ENCODE measurements at regions not wholly inside any gene's neighbourhood (a gene's known extent, or its start where the extent isn't known, plus 50 kb on each side); places are given as distances from the start of the nearest gene placed in this dataset.
A peak's percentile ranks its signal among the peaks of the same experiment; 100 is the strongest.
"Not testable (repeated sequence)": the region's sequence is repeated elsewhere in the genome, so short reads cannot be mapped to it uniquely, and the experiment has no call there.

DNA sequence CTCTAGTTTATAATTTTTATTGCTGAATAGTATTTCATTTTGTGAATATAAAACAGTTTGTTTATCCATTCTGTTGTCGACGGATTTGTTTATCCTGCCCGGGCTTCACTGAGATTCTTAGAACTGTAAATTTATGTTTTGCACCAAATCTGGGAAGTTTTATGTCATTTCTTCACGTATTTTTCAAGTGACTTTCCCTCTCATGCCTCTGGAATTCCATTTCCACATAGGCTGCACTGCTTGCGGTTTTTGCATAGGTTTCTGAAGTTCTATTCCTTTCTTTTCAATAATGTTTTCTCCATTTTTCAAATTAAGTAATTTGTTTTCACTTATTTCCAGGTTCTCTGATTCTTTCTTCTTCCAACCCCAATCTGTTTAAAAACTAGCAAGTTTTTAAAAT, 132.4 kb upstream of the ZNF469 start:
- DNase-seq = not testable (repeated sequence)

DNA sequence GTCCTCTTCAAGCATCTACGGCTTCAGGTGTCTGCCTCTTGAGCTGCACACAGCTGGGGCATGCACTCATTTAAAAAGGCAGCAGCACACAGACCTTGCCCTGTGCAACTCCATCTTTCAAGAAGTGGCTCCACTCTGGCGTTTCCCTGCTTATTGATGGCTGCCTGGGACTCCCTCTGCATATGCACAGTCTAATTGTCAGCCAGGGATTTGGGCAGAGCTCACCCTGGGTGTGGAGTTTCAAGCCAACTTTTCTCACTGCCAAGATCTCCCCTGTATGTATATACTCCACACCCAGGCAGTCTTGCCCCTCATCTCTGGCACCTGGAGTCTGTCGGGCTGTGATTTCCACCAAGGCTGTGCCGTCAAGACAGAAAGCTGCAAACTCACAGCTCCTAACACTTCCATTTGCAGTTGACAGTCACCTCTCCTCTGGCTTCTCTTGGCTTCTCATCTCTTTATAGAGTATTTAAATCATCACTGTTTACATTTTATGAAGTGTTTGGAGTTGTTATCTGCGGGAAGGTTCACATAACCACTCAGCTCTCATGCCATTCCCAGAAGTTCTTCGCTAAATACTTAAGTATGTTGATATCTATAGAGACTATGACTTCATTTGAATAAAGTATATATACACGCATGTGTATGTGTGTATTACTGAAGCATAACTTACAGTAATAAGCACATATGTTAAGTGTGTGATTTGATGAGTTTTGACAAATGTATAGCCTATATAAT, 130.5 kb upstream of the ZNF469 start:
- not testable (repeated sequence) for DNase-seq

DNA sequence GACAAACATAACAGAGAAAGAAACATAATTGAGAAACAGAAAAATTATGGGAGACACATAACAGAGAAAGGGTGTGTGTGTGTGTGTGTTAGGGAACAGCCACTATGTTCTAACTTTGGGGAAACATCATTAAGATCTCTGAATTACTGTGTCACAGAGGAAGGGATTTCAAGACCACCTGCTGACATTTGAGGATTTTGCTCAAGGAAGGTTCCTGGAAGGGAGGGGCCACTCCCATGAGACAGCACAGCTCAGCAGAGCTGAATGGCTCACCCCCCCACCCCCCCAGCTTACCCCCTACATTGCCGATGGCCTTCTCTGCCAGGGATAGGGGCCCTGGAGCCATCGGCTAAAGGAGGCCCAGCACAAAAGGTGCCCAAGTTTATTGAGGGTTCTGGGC, 124.6 kb upstream of the ZNF469 start:
- not testable (repeated sequence) for DNase-seq

DNA sequence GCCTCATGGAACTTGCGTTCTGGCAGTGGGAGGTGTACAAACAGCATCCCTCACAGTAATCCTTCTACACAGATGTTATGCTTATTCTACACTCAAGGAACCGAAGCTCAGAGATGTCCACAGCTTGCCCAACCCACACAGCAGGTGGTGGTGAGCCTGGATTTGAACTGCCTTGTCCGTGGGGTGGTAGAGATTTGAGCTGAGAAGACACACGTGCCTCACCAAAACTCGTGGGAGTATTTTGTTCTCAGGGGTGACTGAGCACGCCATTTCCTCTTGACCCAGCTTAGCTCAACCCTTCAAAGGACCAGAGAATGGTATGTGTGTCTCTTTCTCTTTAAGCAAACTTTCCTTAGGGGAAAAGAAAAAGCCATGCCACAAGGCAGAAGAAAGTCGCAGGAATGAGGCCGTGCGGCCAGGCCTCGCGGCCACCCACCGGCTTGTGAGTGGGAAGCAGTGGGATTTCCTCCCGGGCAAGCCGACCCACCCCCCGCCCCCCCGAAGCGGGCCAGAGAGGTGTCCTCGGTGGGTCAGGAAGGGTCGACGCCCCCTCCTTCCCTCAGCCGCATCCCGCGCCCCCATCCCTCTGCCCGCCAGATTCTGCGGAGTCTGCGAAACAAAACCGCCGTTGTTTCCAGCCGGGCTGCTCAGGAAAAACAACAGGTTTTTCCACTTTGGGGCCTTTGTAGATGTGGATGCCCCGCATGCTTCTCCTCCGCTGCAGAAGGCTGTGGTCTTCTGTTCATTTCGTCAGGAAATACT, 123.8 kb upstream of the ZNF469 start:
- DNase-seq = not testable (repeated sequence)

DNA sequence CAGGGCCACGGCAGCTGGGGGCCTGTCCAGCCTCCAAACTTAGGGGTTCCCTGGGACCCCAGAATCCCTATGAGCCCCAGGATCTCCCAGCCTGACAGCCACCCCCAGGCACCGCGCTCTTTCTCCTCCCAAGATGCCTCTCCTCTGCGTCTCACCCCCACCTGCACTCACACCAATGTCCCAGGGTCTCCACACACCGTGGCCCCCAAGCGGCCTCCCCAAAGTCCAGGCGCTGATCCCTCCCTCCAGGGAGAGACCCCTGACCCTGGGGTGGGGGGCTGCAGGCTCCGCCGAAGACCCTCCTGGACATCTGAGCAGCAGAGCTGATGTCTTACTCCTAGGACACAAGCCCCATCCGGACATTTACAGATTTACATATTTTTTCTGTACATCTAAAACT, 123.2 kb upstream of the ZNF469 start:
- DNase-seq = not testable (repeated sequence)

DNA sequence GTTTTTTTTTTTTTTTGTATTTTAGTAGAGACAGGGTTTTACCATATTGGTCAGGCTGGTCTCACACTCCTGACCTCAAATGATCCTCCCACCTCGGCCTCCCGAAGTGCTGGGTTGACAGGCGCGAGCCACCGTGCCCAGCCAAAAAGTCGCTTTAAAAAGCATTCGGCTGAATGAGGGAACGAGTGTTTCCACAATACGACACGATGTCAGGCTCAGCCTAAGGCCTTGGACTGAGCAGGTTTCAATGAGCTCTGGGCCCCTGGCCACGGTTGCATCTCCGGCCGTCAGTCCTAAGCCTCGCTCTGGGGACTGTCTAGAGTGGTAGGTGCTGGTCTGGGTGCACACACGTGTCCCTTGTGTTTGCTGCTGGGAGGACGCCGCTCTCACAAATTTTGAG, 122.6 kb upstream of the ZNF469 start:
- not testable (repeated sequence) for DNase-seq

DNA sequence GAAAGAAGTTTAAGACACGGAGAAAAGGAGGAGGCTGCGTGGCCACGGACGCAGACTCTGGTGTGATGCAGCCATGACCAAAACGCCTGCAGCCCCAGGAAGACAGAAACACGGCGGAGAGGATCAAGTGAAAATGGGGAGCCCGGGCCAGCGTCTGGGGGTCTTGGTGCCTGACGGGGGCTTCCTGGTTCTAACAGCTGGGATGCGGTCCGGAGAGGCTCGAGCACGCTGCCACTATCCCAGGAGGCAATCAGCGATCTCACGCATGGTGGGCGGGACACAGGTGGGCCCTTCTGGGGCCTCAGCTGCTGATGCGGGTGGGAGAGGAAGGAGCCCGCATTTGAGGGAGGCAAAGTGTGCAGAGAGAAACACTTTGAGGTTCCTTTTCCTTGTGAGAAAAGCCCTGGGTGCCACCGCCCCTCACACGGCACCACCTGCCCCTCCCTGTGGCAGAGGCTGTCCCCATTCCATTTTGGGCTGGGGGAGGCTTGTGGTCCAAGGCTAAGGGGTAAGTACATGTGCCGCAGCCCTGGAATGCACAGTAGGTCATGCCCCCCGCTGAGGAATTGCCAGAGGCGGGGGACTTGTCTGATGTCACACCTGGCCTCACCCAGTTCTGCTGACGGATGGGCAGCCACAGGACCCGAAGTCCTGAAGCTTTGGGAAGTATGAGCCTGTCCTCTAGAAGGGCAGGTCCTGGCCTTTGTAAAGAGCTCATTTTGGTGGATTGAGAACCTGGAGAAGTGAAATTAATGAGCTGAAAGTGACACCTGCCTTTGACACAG, 121.7 kb upstream of the ZNF469 start:
- DNase-seq = not testable (repeated sequence)

DNA sequence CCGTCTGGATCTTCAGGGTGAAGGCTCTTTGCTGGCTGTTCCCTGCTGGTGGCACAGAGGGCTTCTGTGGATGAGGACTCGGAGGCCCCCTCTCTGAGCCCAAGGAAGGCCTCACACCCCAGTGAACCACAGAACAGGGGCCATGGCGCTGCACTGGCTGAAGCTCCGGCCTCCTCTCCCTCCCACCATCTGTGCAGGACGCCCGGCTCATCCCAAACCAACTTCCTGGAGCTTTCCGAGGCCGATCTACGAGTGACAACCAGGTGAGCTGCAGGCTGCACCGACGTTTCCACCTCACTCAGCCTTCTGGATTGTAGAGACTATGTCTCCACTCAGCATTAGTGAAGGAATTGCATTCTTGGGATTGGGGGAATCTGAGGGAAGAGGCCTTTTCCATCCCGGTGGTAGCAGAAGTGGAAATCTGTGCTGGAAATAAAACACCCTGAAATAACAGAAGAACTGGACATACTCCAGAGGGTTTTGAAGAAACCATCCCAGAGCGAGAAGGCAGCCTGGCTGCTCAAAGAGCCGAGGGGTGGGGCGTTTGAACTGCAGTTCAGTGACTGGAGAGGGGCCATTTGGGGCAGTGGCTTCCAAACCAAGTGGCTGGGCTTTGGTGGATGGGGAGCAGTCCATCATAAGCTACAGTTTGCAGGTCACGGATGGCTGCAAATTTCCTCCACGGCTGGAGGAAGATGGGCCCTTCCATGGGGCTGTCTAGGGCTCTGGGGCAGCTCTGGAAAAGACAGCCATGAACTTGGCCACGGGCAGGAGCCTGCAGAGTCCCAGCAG, 120.7 kb upstream of the ZNF469 start:
- not testable (repeated sequence) for DNase-seq

DNA sequence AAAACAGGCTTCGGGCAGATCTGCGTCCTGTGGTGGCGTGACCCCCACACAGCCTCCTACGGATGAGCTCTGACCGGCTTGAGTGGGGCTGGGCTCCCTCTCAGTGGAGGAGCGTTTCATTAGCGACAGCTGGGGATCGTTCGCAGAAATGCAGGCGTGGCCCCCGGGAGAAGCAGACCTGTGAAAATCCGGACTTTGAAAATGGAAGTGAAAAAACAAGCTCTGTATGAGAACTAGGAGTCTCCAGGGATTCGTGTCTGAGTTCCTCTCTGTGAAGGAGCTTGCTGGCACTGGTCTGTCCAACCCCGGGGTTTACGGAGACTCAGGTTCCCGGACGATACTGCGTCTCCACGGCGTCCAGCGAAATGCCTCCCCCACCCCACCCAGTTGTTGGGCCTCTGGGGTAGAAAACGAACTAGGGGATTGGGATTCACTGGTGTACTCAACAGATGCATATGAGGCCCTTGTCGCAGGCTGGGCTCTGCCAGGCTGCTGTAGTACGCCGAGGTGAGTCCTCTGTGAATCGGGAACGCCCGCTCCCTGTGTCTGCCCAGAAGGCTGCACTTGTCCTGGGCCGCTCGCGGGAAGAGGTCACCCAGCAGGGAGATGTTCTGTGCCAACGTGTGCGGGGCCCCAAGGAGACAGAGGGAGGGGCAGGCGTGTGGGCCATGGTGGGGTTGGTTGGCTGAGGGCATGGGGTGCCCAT, 119.7 kb upstream of the ZNF469 start:
- not testable (repeated sequence) for DNase-seq

DNA sequence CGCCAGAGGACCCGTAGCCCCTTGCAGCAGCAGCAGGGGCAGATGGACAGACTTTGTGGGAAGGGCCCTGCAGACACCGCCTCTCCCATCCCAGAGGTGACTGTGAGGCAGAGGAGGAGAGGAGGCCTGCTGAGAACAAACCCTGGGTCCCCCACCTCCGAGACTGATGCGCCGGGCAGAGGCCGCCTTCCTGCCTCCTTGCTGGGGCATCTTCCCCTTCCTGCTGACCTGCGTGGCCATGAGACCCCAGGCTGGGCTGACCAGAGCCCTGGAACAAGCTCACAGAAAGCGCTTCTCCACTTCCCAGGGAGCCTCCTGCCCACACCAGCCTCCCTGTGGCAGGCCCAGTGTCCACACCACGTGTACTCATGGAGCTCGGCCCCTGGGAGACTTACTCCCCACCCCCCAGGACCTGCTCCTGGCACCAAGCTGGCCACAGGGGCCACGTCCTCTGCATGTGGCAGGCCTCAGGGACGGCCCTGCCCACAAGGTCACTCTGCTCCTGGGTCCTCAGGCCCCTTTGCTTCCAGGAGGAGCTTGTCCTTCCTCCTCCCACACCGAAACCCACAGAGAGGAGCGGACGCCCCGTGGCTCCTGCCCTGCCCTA, 119.0 kb upstream of the ZNF469 start:
- not testable (repeated sequence) for DNase-seq

DNA sequence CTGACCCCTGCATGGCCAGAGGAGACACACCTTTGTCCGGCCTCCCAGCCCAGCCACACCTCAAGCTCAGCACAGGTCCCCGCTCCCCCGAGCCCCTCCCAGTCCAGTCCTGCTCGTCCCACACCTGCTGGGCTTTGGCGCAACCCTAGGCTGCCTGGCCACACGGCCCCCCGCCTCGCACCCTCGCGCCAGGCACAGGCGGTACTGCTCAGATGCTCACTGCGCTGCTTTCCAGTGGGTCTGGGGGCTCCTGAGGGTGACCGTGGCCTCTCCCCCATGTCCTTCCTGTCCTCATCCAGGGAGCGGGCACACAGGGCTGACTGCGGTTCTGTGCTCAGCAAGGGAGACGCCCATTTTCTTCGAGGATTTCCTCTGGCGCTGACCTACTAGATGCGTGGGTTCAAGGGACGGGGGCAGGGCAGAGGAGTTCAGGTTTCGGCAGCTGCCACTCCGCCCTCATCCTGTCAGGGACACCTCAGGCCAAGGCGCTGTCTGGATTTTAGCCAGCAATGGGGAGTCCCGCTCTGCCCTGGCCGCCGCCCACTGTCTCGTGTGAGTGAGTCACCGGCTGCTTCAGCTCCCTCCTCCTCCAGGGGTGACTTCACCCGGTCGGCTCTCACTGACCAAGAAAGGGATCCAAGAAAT, 118.0 kb upstream of the ZNF469 start:
- no peak for DNase-seq

DNA sequence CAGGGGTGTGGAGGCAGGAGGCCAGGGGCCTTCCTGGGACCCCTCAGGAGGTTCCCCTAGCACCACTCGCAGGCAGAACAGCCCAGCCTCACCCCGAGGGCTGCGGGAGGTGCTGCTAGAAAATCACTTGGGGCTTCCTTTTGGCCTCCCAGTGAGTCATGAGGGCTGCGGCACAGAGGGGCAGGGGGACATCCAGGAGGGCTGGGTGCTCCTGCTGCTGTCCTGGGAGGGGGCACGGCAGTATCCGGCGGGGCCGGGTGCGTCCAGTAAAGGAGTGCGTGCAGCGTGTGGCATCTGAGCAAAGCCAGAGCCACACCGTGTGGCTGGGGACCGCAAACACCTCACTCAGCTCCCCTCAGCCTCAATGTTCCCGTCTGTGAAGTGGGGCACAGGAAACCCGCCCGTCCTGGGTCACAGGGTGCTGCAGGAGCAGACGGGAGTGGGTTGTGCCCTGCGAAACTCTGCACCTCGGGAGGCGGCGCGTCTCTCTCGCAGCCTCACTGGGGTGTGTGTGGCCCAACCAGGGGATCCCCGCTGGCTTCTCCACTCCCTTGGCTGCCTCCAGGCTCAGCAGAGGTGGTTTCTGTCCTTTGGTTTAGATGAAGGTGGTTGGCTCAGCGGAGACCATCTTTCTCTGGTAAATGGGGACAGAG, 117.3 kb upstream of the ZNF469 start:
- peak; percentile 39 for DNase-seq

DNA sequence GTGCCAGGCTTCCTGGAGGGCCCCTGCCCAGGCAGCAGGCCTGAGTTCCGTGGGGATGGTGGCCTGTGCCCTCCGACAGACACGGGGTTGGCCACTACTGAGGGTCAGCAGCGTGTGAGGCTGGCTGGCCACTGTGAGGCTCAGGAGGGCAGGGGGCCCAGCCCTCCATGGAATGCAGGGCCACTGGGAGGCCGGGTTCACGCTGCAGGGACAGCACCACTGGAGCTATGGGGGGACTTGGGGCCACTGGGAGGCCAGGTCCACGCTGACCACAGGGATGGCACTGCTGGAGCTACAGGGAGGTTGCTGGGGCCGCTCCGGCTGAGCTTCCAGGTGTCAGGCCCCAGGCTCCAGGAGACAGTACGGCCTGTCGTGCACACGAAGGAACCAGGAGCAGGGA, 116.7 kb upstream of the ZNF469 start:
- DNase-seq = not testable (repeated sequence)

DNA sequence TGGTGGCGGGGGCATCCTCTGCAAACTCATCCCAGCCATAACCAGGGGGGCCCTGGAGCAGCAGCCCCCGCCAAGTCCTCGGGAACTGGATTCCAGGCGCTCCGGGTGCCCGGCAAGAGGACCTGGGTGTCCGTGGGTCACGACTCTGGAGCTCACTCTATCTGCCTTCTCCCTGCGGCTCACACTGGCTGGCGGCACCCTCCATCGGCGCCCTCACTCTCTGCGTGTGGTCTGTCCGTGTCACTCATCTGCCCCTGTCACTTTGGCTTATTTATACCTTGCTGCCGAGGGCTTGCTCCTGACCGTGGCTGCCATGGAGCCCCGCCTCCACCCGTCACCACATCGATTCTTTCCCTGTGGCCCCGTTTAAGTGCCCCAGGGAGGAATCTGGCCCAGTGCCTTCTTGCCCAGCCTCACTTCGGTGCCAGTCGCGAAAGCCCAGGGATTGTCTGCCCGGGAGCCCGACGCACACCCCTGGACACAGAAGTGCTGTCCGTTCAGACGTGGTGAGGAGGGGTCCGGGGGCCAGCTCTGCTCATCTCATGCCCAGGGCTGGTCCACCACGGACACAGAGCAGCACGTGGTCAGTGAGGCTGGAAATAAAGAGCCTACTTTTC, 115.7 kb upstream of the ZNF469 start:
- DNase-seq = not testable (repeated sequence)

DNA sequence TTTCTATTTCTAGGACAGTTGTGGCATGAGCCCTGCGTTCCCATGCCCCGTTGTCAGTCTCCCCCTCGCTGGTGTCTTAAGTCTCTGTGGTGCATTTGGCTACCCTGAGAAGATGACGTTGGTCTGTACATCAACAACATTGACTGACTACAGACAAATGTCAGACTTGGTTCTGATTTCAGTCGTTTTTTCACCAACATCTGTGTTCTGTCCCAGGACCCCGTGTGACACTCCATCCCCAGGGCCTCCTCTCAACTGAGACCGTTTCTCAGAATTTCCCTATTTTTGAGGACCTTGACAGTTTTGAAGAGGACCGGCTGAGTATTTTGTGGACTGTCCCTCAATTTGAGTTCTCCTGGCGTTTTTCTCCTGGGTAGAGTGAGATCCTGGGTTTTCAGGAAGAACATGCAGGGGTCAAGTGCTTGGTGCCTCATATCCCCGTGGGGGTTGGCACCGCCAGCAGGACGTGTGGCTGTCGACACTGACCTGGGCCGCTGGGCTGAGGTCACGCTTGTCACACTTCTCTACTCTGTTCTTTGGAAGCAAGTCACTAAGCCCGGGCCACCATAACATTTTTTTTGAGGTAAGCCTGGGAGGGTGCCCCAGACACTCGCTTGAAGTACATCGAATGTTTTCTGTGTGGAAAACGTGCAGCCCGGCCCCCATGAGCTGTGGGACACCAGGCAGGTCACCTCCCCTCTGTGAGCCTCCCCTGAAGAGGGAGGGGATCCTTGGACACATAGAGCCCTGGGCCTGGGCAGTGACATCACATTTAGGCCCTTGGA, 114.4 kb upstream of the ZNF469 start:
- not testable (repeated sequence) for DNase-seq

DNA sequence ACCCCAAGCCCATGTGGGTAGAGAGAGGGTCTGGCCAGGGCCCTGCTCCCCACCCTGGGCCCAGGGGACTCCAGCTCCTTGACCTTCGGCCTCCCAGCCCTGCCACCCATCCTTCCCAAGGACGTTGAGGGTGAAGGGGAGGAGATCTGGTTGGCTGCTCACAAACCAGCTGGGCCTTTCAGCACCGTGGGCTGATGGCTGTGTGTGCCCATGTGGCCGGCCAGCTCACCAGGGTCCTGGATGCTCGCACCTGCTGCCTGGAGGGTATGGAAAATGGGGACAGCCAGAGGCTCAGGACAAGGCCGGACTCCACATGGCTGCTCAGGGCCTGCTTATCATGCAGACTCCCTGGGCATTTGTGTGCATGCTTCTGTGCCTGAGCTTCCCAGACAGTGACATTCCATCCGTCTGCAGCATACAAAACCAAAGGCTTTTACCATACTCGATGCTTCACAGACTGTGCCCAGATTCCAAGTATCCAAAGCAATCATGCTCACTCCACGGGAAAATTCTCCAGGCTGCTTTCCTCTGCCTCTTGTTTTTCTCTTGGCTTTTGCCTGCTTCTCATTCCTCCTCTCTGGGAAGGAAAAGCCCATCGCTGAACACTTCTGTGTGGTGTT, 112.5 kb upstream of the ZNF469 start:
- not testable (repeated sequence) for DNase-seq

DNA sequence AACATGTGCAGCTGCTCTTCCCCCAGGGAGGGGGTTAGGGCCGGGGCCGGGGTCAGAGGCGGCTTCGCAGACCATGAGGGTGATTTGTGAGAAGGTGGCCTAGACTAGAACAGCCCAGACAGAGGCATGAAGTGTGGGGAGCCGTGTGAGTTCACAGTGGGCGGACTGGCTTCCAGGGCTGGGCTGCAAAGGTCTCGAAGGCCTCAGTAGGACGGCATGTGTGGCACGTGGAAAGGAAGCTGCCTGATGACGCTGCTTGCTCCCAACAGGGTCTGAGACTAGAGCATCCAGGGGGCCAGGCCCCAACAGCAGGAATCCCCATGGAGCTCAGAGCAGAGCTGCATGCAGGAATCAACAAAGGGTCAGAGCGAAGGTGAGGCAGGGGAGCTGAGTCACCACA, 111.5 kb upstream of the ZNF469 start:
- not testable (repeated sequence) for DNase-seq

DNA sequence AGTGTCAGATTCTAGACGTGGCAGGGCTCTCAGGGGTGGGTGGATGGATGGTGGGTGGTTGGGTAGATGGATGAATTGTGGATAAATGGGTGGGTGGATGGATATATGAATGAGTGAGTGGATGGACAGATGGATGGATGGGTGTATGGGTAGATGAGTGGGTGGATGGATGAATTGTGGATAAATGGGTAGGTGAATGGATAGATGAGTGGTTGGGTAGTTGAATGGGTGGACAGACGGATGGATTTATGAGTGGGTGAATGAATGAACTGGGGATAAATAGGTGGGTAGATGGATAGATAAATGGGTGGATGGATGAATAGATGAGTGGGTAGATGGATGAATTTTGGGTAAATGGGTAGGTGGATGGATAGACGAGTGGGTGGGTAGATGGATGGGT, 111.0 kb upstream of the ZNF469 start:
- not testable (repeated sequence) for DNase-seq

Measured in activated gamma-delta T cell (primary cell).